GM23248 (cell line): ENCODE measurements at regions not wholly inside any gene's neighbourhood (a gene's known extent, or its start where the extent isn't known, plus 50 kb on each side); places are given as distances from the start of the nearest gene placed in this dataset.
"Not testable (repeated sequence)": the region's sequence is repeated elsewhere in the genome, so short reads cannot be mapped to it uniquely, and the experiment has no call there.

Source experiments
- DNase-seq: peaks from one replicate; pipeline ENCODE4 v3.0.0-alpha.2; 2015
- H2AFZ ChIP-seq: fragments of 200-600 bp; sonication (generic); 2 replicates; pipeline ENCODE4 v1.6.1; 2016; ENCODE audit warnings: antibody characterized with exemption
- H3F3A ChIP-seq: fragments of 200-600 bp; sonication (generic); 2 replicates; pipeline ENCODE4 v1.6.1; 2016; ENCODE audit warnings: mild to moderate bottlenecking, antibody characterized with exemption, mixed run types; ENCODE audit not compliant: insufficient read depth
- H3K27ac ChIP-seq: fragments of 200-600 bp; sonication (generic); 2 replicates; pipeline ENCODE4 v1.5.1; 2016; ENCODE audit warnings: mild to moderate bottlenecking
- H3K27me3 ChIP-seq: fragments of 200-600 bp; sonication (generic); replicated peaks from 2 replicates; pipeline ENCODE4 v1.6.1; 2016; ENCODE audit warnings: mild to moderate bottlenecking; ENCODE audit not compliant: insufficient read depth
- H3K36me3 ChIP-seq: fragments of 200-600 bp; sonication (generic); 2 replicates; pipeline ENCODE4 v1.6.1; 2016; ENCODE audit warnings: low read depth, mild to moderate bottlenecking
- H3K4me1 ChIP-seq: fragments of 200-600 bp; sonication (generic); 2 replicates; pipeline ENCODE4 v1.6.1; 2016; ENCODE audit warnings: mild to moderate bottlenecking; ENCODE audit not compliant: insufficient read depth
- H3K4me2 ChIP-seq: fragments of 200-600 bp; sonication (generic); one replicate; pipeline ENCODE4 v1.6.1; 2016; ENCODE audit warnings: mild to moderate bottlenecking; ENCODE audit not compliant: unreplicated experiment
- H3K4me3 ChIP-seq: fragments of 200-600 bp; sonication (generic); 2 replicates; pipeline ENCODE4 v1.5.1; 2016; ENCODE audit warnings: mild to moderate bottlenecking
- H3K79me2 ChIP-seq: fragments of 200-600 bp; sonication (generic); 2 replicates; pipeline ENCODE4 v1.6.1; 2016; ENCODE audit warnings: mild to moderate bottlenecking; ENCODE audit not compliant: insufficient read depth
- H3K9ac ChIP-seq: fragments of 200-600 bp; sonication (generic); 2 replicates; pipeline ENCODE4 v1.6.1; 2016; ENCODE audit warnings: mild to moderate bottlenecking
- H3K9me2 ChIP-seq: fragments of 200-600 bp; sonication (generic); 2 replicates; pipeline ENCODE4 v1.6.1; 2016; ENCODE audit warnings: mixed run types, mild to moderate bottlenecking, moderate library complexity; ENCODE audit not compliant: insufficient read depth
- H3K9me3 ChIP-seq: fragments of 200-600 bp; sonication (generic); one replicate; pipeline ENCODE4 v1.6.1; 2017; ENCODE audit warnings: low read depth
- H4K20me1 ChIP-seq: fragments of 200-600 bp; sonication (generic); 2 replicates; pipeline ENCODE4 v1.6.0; 2016; ENCODE audit not compliant: insufficient read depth
- EZH2 ChIP-seq: fragments of 200-600 bp; sonication (generic); IDR thresholded peaks from 2 replicates; pipeline ENCODE4 v1.6.1; 2018; ENCODE audit warnings: antibody characterized with exemption, mild to moderate bottlenecking; ENCODE audit not compliant: insufficient read depth, poor library complexity, severe bottlenecking
- EZH2phosphoT487 ChIP-seq: fragments of 200-600 bp; sonication (generic); IDR thresholded peaks from 2 replicates; pipeline ENCODE4 v1.6.1; 2018; ENCODE audit warnings: antibody characterized with exemption, moderate library complexity, mild to moderate bottlenecking, low read depth; ENCODE audit not compliant: insufficient read depth
- WGBS, 2 experiments: methylation state at CpG; one replicate each; pipeline ENCODE4 v1.1.6; 2015 to 2017; ENCODE audit warnings: low lambda C conversion rate in 2 of 2, low coverage in 1 of 2; ENCODE audit errors: missing lambda C conversion rate in 2 of 2; 5-methylcytosine and 5-hydroxymethylcytosine counted together
- in situ Hi-C: fragments of 300-500 bp; cut with MboI; formaldehyde crosslinking; loops from 2 replicates; pipeline ENCODE4 v1.15.0; 2020

GRCh38 chr6:103720393-103720792 lies 1139.3 kb downstream of the HACE1 start:
- no peak for DNase-seq
- Histone ChIP-seq H2AFZ (no peak overlapping the region), H3K9me3 (no peaks in the 10 kb centered on the region), H3F3A (no peaks in the 10 kb centered on the region), H3K9ac (no peak overlapping the region), H3K36me3 (no peaks in the 10 kb centered on the region), H3K4me1 (no peaks in the 10 kb centered on the region), H3K4me2 (no peak overlapping the region), H3K9me2 (no peaks in the 10 kb centered on the region), H3K79me2 (no peaks in the 10 kb centered on the region), H3K27me3 (no peaks in the 10 kb centered on the region), H3K4me3 (no peak overlapping the region), H3K27ac (no peak overlapping the region), H4K20me1 (no peaks in the 10 kb centered on the region)
- in situ Hi-C loops: no loop called here
- TF ChIP-seq EZH2 (no peak), EZH2phosphoT487 (no peak)

- in situ Hi-C loops: no loop called here
- H2AFZ ChIP-seq: no peak overlapping the region
Measured at GRCh38 chr6:103719545-103719944, 1140.2 kb downstream of the HACE1 start.

GRCh38 chr6:103715269-103715668 lies 1144.5 kb downstream of the HACE1 start:
- Histone ChIP-seq H3K36me3 (no peaks in the 10 kb centered on the region), H3K27ac (no peak overlapping the region), H3K4me3 (no peak overlapping the region), H3K9me3 (no peaks in the 10 kb centered on the region), H3K4me1 (no peaks in the 10 kb centered on the region), H3F3A (no peaks in the 10 kb centered on the region), H3K27me3 (no peaks in the 10 kb centered on the region), H2AFZ (no peak overlapping the region), H3K79me2 (no peaks in the 10 kb centered on the region), H3K9me2 (no peaks in the 10 kb centered on the region), H3K9ac (no peak overlapping the region), H4K20me1 (no peaks in the 10 kb centered on the region), H3K4me2 (no peak overlapping the region)
- TF ChIP-seq EZH2 (no peak), EZH2phosphoT487 (no peak)
- no peak for DNase-seq
- in situ Hi-C loops: no loop called here
- WGBS, 2 experiments: 20 to 31% methylated on average over 2 of the region's 2 CpGs

More at GRCh38 chr6:103719545-103719944, 1140.2 kb downstream of the HACE1 start:
- no peak for DNase-seq
- Histone ChIP-seq H3K4me3 (no peak overlapping the region), H4K20me1 (no peaks in the 10 kb centered on the region), H3F3A (no peaks in the 10 kb centered on the region), H3K36me3 (no peaks in the 10 kb centered on the region), H3K4me2 (no peak overlapping the region), H3K27ac (no peak overlapping the region), H3K9me2 (no peaks in the 10 kb centered on the region), H3K4me1 (no peaks in the 10 kb centered on the region), H3K9ac (no peak overlapping the region), H3K27me3 (no peaks in the 10 kb centered on the region), H3K79me2 (no peaks in the 10 kb centered on the region), H3K9me3 (no peaks in the 10 kb centered on the region)
- TF ChIP-seq EZH2 (no peak), EZH2phosphoT487 (no peak)

GRCh38 chr6:103709236-103709635 lies 1150.5 kb downstream of the HACE1 start:
- H4K20me1 ChIP-seq, H3K9me3 ChIP-seq, H3K4me1 ChIP-seq, H3K27me3 ChIP-seq, H3K9ac ChIP-seq, H3K79me2 ChIP-seq, H3K4me2 ChIP-seq, H3K9me2 ChIP-seq, H3K4me3 ChIP-seq, H3K36me3 ChIP-seq, H3F3A ChIP-seq, DNase-seq, H3K27ac ChIP-seq, H2AFZ ChIP-seq, in situ Hi-C loops: not testable (repeated sequence)
- WGBS, 2 experiments: 55 to 62% methylated on average over 14 to 15 of the region's 15 CpGs

GRCh38 chr6:103707596-103708325 lies 1152.0 kb downstream of the HACE1 start:
- H3K9me3 ChIP-seq: no peaks in the 10 kb centered on the region
- H4K20me1 ChIP-seq: no peaks in the 10 kb centered on the region

More at GRCh38 chr6:103707596-103708325, 1152.0 kb downstream of the HACE1 start:
- H3K36me3 ChIP-seq: no peaks in the 10 kb centered on the region
- TF ChIP-seq EZH2: no peak
- TF ChIP-seq EZH2phosphoT487: no peak
- no peak for DNase-seq
- no peak overlapping the region for H3K9ac ChIP-seq
- H3K27ac ChIP-seq: no peak overlapping the region
- WGBS, 2 experiments: 15 to 19% methylated on average over 3 of the region's 3 CpGs
- no peak overlapping the region for H3K4me3 ChIP-seq
- no peaks in the 10 kb centered on the region for H3K4me1 ChIP-seq
- H3K79me2 ChIP-seq: no peaks in the 10 kb centered on the region
- H2AFZ ChIP-seq: no peak overlapping the region
- H3K27me3 ChIP-seq: no peaks in the 10 kb centered on the region
- in situ Hi-C loops: no loop called here
- no peaks in the 10 kb centered on the region for H3K9me2 ChIP-seq
- no peak overlapping the region for H3K4me2 ChIP-seq
- no peaks in the 10 kb centered on the region for H3F3A ChIP-seq
